ENCODE measurements at regions not wholly inside any gene's neighbourhood (a gene's known extent, or its start where the extent isn't known, plus 50 kb on each side); places are given as distances from the start of the nearest gene placed in this dataset.

DNA sequence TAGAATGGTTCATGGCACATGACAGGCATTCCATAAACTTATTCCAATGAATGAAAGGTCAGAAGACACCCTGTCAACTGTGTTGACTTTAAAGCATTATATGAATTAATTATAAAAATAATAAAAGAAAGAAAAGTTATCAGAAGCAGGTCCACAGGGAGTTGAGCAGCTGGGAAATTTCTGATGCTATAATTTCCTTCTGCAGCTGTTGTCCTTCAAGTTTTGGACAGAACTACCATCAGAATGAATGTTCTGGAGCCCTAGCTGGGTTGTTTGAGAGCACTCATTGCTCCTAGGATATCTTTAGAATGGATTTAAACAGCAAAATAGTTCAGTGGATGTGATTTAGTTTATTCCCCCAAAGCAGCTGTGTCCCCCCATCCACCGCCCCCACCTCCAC is 232.4 kb upstream of the PROK2 start (continued):
- no peak for TF ChIP-seq CREB1 (CRISPR knock-in tag; IDR thresholded peaks at IDR 0.05; ENCODE audit: low read depth)
- no peak for TF ChIP-seq JUNB (IDR thresholded peaks at IDR 0.05; ENCODE audit: unreplicated experiment)
- no peak for TF ChIP-seq ZNF462 (CRISPR knock-in tag; IDR thresholded peaks at IDR 0.05)
- TF ChIP-seq EZH2 (IDR thresholded peaks at IDR 0.05; ENCODE audit: low read depth, unreplicated experiment): no peak
- no peak for TF ChIP-seq EZH2phosphoT487 (IDR thresholded peaks at IDR 0.05; ENCODE audit: unreplicated experiment)

- Mint-ChIP-seq H3K27me3 (ENCODE audit: insufficient read depth, low read depth, poor library complexity) (peaks cover 3% of the 10 kb centered on the region), H3K4me3 (no peak overlapping the region), H3K4me1 (peaks cover 14% of the 10 kb centered on the region; the same call in 2 of the 3 replicates), H3K9me3 (peaks cover 2% of the 10 kb centered on the region; the same call in 1 of the 3 replicates), H3K36me3 (ENCODE audit: low read depth) (peaks cover 5% of the 10 kb centered on the region; the same call in 1 of the 3 replicates), H3K27ac (no peak overlapping the region)
- Histone ChIP-seq H3K79me2 (replicated peaks; ENCODE audit: insufficient read depth) (no peaks in the 10 kb centered on the region), H3K36me3 (ENCODE audit: insufficient read depth) (no peaks in the 10 kb centered on the region), H3K4me2 (no peak overlapping the region), H3K27me3 (ENCODE audit: insufficient read depth) (no peaks in the 10 kb centered on the region), H4K20me1 (replicated peaks; ENCODE audit: insufficient read depth) (no peaks in the 10 kb centered on the region), H3F3A (replicated peaks; ENCODE audit: low read depth) (no peaks in the 10 kb centered on the region), H3K27ac (ENCODE audit: low read depth) (no peak overlapping the region), H3K4me3 (no peak overlapping the region), H2AFZ (no peak overlapping the region), H3K9me2 (ENCODE audit: insufficient read depth) (peaks cover 21% of the 10 kb centered on the region; the same call in 1 of the 2 replicates), H3K4me1 (ENCODE audit: insufficient read depth) (no peaks in the 10 kb centered on the region)
- ATAC-seq: no peak
- DNase-seq (ENCODE audit: low spot score): no peak
- TF ChIP-seq POLR2AphosphoS5 (IDR thresholded peaks at IDR 0.05; ENCODE audit: low read depth) (no peak), ZNF462 (CRISPR knock-in tag; IDR thresholded peaks at IDR 0.05) (no peak), ZNF114 (CRISPR knock-in tag; IDR thresholded peaks at IDR 0.05) (no peak), ETS1 (IDR thresholded peaks at IDR 0.05) (no peak), EZH2 (IDR thresholded peaks at IDR 0.05; ENCODE audit: low read depth, unreplicated experiment) (no peak)
These were observed 230.5 kb upstream of the PROK2 start for GRCh38 chr3:72015463-72015862.
